GM21576 (cell line): ENCODE measurements at regions not wholly inside any gene's neighbourhood (a gene's known extent, or its start where the extent isn't known, plus 50 kb on each side); places are given as distances from the start of the nearest gene placed in this dataset.

Experiments
- ATAC-seq: cut with Tn5 transposase; IDR thresholded peaks from one replicate; pipeline ENCODE4 v1.9.1; 2021; ENCODE audit warnings: mild to moderate bottlenecking, moderate library complexity; ENCODE audit not compliant: unreplicated experiment

DNA sequence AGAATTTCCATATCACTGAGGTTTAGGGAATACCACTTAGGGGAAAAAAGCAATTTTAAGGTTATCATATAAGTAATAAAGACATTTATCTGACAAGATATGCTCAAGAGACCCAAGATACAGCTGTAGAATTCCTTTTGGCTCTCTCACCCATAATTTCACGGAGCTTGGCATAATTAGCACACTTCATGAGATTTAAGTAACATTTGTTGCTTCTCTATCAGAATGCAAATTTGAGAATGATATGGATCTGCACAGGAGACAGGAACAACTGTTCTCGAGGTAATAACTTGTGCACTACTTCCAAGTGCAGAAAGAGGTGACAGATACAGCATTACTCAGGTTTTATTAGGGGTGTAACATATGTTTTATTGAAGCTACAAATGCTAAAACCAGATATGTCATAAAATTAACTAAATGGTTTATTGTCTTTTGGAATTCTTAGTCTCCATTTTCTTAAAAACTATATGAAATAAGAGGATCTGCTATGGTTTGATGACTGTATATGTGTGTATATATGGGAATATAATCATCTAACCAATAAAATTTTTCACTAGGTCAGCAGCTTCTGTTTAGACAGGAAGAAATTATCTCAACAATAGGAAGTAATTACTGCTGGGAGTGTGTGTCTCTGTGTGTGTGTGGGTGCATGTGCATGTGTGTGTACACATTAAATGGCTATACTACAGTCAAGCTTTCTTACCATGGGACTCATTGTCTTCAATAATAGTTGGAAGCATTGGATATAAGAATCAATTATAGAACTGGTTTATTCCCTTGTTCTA lies 401.3 kb downstream of the PCDH17 start:
- no peak for ATAC-seq

DNA sequence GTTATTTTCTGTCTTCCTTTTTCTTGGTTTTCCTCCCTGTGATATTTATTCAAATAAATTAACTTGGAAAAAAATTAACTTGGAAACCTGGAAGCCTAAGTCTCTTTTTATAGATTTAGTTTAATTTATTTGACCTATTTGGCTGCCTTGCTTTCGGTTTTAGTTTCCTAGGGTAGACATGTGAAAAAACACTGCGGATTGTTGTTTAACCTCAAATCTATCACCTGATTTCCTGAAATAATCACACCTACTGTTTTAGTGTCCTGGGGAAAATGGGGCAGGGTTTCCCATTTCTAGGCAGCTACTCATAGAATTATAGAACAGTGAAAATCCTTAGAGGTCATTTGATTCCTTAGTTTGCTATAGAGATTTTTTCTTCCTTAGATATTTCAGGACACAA lies 412.4 kb downstream of the PCDH17 start:
- no peak for ATAC-seq

DNA sequence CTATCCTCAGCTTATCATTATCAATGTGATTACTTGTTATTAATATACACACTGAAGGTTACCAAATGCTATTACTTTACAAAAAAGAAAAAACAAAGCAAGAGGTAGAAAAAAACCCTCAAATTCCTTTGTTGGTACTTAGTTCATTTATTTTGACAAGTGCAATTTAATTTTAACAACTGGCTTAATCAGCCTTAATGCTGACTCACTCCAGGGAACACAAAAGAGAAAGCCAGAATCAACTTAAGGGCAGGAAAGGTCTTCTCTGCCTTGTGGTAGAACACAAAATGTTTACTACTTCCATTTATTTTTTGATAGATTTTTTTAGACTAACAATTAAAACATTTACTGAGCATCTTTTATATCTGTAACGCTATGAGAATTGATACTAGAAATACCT lies 417.1 kb downstream of the PCDH17 start:
- no peak for ATAC-seq

DNA sequence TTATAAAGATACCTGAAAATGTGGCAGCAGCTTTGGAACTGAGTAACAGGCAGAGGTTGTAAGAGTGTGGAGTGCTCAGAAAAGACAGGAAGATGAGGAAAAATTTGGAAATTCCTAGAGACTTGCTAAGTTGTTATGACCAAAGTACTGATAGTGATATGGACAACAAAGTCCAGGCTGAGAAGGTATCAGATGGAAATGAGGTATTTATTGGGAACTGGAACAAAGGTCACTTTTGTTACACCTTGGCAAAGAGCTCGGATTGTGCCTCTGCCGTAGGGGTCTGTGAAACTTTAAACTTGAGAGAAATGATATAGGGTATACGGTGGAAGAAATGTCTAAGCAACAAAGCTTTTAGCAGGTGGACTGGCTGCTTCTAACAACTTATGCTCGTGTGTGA lies 419.9 kb downstream of the PCDH17 start:
- no peak for ATAC-seq

DNA sequence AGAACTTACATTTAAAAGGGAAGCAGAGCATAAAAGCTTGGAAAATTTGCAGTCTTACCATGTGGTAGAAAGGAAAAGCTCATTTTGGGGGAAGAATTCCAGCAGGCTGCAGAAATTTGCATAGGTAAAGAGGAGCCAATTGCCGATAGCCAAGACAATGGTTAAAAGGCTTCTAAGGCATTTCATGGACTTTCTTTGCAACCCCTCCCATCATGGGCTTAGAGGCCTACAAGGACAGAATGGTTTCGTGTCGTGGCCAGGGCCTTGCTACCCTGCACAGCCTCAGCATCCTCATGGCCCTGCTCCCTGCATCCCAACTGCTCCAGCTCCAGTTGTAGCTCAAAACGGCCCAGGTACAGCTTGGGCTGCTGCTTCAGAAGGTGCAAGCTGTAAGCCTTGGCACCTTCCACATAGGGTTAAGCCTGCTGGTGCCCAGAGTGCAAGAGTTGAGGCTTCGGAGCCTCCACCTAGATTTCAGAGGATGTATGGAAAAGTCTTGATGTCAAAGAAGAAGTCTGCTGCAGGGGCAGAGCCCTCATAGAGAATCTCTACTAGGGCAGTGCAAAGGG lies 420.3 kb downstream of the PCDH17 start:
- ATAC-seq: no peak

DNA sequence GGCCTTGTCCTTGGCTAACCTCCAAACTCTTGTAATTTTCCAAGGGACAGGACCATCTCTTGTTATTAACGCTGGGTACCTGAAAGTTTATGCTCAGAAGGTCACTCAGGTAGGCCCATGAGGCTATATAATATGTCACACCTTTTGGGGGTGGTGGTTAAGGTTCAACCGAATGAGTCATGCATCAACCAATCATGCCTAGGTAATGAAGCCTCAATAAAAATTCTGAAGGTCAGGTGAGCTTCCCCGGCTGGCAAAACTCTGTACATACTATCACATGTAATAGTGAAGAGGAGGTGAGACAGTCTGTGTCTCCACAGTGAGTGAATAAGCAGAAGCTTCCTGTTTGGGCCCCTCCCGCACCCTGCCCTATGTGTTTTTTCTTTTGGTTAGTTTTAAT lies 424.9 kb downstream of the PCDH17 start:
- no peak for ATAC-seq

DNA sequence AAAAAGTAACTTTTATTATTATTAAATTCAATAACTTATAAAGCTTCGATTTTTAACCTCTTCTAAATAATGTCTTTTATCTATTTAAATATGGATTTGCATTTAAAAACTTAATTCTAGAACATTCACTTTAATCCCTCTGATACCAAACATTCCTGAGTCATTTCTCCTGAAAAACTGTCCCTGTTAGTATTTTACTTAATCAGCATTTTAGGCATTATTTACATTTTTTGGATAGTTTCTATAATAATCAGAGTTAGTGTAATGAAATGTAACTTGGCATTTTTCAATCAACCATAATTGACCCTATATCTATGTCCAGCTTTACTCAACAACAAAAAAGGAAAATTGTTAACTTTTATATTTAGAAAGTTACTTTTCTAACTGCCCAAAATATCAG lies 428.1 kb downstream of the PCDH17 start:
- no peak for ATAC-seq

DNA sequence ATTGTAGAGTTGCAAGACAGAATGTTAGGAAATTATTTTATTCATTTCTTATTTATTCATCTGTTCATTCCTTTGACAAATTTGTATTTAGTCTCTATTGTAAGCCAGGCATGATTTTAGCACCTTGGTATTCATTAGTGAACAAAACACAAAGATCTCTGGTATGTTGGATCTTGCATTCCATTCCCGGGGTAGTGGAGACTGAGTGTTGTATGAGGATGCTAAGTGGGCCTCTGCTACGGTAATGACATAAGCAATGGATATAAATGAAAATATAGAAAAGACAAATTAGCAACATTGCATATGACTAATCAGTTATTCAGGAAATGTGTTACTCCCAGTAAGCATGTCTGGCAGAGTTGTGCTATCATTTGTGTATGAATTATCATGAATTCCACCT lies 449.3 kb downstream of the PCDH17 start:
- ATAC-seq: no peak

DNA sequence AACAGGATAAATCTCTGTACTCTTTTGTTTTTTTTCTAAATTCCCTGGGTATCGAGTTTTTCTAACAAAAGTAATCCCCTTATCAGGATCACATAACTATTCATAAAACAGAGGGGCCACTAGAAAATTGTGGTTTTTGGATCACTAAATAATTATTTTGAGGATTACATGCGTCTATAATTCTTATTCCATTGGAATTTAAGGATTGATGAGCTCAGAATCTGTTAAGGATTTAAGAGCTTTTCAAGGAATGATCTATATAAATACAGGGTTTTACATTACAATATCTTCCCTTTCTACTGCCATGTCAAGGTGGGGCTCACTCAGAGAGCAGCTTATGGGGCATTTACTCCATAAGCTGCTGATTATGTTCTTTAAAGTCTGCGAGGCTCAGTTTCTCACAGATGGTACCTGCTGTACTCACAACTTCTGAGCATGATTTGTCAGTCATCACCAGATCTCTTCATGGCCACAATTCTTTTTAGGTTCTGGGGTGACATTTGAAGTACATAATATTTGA lies 449.8 kb downstream of the PCDH17 start:
- no peak for ATAC-seq

DNA sequence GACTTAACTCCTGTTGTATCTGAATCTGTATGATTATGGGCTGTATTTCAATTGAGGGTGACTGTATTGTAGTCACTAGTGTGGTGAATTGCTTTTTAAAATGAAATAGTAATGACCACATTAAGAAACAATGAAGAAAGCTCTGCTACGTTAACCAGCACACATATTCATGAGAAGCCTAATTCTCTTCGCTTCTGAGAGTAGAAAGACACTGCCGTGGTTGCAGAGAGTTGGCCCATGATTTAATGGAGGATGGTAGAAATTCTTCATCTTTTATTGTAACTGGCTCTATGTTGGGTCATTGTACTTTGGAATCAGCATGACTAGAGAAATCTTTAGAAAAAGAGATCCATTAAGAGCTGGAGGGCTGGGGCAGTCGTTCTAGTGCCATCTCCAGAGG lies 451.5 kb downstream of the PCDH17 start:
- no peak for ATAC-seq

DNA sequence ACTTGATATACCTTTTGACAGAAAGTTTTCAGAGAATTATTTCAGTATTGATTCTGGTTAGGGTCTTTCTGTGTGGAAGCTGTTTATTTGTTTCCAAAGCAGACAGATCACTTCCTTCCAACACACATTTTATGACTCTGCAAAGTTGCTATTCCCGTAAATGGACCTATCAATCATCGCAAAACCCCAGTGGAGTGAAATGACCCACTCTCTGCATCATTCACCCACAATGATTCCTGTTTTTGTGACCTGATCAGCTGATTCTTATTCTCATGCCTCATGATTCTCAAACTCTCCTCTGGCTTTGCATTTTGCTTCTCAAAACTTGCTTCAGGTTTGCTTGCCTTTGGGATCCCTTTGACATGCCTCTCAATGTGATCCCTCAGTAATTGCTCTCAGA lies 453.7 kb downstream of the PCDH17 start:
- no peak for ATAC-seq

DNA sequence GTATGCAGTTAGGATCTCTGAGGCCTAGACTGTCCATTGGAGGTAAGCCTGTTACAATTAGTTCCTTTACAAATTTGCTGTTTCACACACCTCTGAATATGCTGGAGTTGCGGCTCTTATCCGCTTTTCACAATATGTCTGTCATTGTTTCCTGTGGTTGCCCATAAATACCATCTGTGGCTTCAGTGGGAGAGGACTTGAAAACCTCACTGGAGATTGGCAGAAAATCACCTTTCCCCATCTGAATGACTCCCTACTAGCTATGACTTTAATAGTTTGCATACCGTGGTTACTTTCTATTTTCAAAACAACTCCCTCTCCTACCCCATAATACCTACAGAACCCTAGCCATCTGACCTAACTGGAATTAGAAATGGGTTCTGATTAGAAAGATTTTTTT lies 454.3 kb downstream of the PCDH17 start:
- no peak for ATAC-seq

DNA sequence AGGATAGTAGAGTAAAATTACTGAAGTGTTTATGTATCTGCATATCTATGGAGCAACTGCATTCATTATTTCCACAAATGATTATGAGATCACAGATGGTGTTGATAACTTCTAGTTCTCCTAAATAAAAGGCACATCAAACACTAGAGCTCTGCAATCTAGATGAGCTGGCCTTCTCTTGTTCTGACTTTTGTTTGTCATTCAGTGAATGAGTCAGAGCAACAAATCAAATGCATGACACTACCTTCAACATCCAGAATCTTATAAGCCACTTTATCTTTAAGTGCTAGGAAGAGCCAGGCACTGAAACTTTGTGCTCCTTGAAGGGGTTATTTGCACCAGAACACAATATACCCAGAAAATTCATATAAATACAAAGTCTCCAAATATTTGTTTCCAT lies 456.0 kb downstream of the PCDH17 start:
- no peak for ATAC-seq

DNA sequence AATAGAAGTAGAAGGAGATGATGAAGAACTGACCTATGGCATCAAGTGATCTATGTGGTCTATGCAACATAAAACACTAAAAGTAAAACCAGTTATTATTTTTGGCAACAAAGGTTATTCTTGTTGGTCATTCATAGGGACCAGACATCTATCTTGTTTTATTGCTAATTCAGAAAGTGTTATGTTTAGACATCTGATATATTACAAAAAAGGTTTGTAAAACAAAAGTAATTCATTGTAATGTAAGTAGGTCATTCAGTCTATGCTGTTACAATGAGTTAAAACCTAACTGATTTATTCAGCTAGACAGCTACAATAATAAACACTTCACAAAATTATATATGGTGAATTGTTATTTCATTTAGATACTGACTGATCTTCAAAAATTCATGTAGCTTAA lies 461.9 kb downstream of the PCDH17 start:
- no peak for ATAC-seq

DNA sequence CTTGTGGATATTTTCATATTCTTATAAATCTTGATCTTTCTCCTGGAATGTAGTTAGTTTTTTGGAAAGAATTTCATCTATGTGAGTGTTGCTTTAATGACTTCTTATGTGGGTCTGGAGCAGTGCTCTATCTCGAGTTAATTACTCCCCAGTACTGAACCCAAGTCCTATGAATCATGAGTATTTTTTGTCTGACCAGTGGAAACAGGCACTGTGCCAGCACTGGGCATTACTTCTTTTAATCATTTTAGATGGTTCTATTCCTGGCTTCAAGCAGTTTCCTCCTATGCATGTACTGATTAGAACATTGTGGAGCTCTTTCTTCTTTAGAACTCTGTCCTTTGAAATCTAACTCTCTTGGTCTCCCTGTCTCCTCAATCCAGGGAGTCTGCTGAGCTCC lies 466.3 kb downstream of the PCDH17 start:
- no peak for ATAC-seq

DNA sequence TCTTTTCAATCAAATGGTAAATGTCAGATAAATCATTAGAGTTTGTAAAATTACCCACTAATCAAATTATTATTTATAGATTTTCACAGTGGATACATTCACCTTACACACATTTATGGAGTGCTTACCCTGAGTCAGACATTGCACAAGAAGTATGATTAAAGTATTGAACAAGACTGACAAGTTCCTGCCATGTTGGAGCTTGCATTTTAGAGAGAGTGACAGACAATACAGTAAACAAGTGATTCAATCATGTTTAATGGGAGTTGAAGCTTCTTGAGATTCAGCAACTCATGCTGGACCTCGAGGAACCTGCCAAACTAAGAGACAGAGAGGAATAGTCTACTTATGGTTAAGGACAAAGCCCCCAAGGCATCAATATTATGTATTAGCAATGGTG lies 487.8 kb downstream of the PCDH17 start:
- ATAC-seq: no peak

DNA sequence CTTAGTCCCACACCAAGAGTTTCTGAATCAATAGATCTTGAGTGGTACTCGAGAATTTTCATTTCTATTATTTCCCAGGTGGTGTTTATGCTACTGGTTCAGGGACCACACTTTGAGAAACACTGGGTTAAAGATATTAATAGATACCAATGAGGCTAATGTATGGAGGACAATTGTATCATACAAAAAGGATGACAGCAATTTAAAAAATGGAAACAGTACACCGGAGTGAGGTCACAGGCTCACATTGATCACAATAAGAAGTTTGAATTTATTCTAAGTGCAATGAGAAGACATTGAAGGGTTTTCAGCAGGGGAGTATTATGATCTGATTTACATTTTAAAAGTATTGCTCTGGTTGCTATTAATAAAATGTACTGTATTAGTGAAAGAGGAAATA lies 488.3 kb downstream of the PCDH17 start:
- ATAC-seq: no peak

DNA sequence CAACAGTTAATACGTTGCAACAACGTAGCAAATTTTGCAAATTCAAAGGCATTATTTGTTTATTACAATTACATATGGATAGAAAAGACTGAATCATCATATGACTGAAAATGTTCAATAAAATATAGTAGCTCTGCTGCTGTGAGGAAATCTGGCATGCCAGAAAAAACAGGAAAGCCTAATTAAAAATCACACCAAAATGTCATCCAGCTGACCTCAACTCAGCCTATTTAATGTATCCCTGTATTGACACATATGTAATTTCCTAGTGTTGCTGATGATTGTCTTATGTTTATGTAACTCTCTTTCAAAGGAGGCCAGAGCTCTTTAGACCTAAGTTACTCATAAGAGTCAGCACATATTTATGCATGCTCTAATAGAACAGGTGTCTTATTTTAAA lies 495.0 kb downstream of the PCDH17 start:
- no peak for ATAC-seq

DNA sequence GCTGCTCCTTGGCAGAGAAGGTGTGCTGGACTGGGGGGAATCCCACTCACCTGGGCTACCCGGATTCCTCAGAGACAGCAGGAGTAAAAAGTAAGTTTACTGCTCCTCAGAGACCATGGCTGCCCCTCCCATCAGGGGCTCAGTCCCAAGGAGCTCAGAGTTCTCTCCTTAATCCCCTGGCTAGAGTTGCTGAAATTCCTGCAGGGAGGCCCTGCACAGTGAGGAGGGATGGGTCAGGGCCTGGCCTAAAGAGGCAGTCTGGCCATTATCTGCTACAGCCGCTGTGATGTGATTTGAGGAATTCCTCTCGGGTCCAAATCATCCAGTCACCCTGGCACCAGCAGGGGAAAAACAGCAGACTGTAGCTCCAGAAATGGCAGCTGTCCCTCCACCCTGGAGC lies 502.5 kb downstream of the PCDH17 start:
- ATAC-seq: no peak

DNA sequence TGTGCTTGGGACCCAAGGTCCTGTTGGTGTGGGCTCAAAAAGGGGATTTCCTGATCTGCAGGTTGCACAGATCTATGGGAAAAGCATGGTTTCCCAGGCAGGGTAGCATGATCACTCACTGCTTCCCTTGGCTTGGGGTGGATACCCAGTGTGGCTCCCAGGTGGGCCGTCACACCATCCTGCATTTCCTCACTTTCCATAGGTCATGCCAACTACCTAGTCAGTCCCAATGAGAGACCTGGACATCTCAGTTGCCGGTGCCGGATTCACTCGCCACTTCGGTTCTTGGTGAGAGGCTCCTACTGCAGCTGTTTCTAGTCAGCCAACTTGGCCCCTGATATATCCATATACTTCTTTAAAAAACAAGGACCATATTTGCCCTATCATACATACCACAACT lies 503.0 kb downstream of the PCDH17 start:
- ATAC-seq: no peak

DNA sequence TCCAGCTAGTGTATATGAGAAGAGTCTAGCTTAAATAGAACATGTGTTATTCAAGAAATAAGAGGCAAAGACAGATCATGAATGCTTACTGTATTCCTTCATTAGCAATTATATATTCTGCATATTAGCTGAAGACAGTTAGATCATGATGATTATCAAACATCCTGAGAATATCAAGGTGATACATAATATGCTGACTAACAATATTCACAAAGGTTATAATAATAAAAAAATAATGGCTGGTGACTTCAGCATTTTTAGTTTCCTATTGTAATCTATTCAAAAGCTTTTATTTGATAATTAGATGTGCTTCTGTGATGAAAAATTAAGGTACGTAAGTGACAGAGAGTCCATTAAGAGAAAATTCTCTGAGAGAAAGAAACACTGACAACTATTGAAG lies 511.4 kb downstream of the PCDH17 start:
- ATAC-seq: no peak

DNA sequence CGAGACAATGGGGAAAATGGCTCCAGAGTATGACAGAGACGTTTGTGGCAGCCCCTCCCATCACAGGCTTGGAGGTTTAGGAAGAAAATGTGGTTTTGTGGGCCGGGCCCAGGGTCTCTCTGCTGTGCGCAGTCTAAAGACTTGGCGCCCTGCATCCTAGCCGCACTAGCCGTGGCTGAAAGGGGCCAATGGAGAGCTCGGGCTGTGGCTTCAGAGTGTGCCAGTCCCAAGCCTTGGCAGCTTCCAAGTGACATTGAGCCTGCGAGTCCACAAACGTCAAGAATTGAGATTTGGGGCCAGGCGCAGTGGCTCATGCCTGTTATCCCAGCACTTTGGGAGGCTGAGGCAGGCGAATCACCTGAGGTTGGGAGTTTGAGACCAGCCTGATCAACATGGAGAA lies 513.1 kb downstream of the PCDH17 start:
- no peak for ATAC-seq

DNA sequence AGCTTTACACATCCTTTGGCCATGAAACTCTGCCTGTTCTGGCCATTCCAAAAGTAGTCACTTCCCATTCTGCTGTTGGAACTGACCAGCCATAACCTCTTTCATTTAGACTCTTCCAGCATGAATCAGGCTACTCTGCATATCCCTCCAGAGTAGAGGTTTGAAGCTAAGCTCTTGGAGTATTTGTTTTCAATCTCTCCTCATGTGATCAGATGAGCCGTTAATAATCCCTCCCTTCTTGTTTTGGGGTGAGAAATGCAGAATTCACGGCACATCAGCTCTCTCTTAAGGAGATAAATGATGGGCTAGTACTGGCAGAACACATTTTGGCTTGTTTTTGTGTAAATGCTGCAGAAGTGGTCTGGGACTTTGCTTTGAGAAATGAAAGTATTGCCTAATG lies 519.9 kb downstream of the PCDH17 start:
- ATAC-seq: no peak
